Ovary (tissue), 7 donors: ENCODE measurements at regions not wholly inside any gene's neighbourhood (a gene's known extent, or its start where the extent isn't known, plus 50 kb on each side); places are given as distances from the start of the nearest gene placed in this dataset.

Experiments used
- DNase-seq, 5 donors: peaks; one replicate each; pipeline ENCODE4 v3.0.0-alpha.2; 2019 to 2020
- H3K27ac ChIP-seq, 2 donors: fragments of 200-600 bp; one replicate each; pipeline versions ENCODE4 v1.5.1 to v1.8.0; 2019 to 2022
- H3K27me3 ChIP-seq: fragments of 200-600 bp; one replicate; pipeline ENCODE4 v1.8.0; 2022
- H3K36me3 ChIP-seq: fragments of 200-600 bp; sonication (generic); one replicate; pipeline ENCODE4 v1.5.1; 2019
- H3K4me1 ChIP-seq: one replicate; pipeline ENCODE4 v1.8.1; 2013; ENCODE audit warnings: mild to moderate bottlenecking, moderate library complexity; ENCODE audit not compliant: insufficient read depth
- H3K4me3 ChIP-seq: fragments of 200-600 bp; sonication (generic); one replicate; pipeline ENCODE4 v1.5.1; 2017
- H3K9me3 ChIP-seq, 2 donors: fragments of 200-600 bp in 1 of 2; sonication (generic) in 1 of 2; one replicate each; pipeline versions ENCODE4 v1.5.1 to v1.8.1; 2013 to 2019; ENCODE audit warnings: mild to moderate bottlenecking in 1 of 2, moderate library complexity in 1 of 2
- EP300 ChIP-seq: sonication (generic); formaldehyde crosslinking; IDR thresholded peaks from one replicate; pipeline ENCODE4 v1.6.1; 2017; ENCODE audit warnings: antibody characterized with exemption
- POLR2A ChIP-seq: fragments of 450-650 bp; IDR thresholded peaks from one replicate; pipeline ENCODE4 v1.6.1; 2017; ENCODE audit warnings: antibody characterized with exemption, mild to moderate bottlenecking, moderate library complexity
- WGBS, 3 donors: extraction: QIAGEN DNeasy Blood & Tissue Kit in 1 of 3; methylation state at CpG; one replicate each; pipeline versions ENCODE4 v1.1.5 to v1.1.7; 2013 to 2017; 5-methylcytosine and 5-hydroxymethylcytosine counted together
- intact Hi-C, 4 donors: fragments of 100-400 bp; cut with DNase I; formaldehyde crosslinking; loops; one replicate each; pipeline versions ENCODE4 v1.11.0 to v1.15.1; 2022 to 2023
- TF ChIP-seq, protein P1 (sequence below), 3 donors: fragments of 450-650 bp in 2 of 3; fragments of 200-600 bp in 1 of 3; IDR thresholded peaks; one replicate each; pipeline versions ENCODE4 v1.5.1 to v1.8.0; 2016 to 2022; ENCODE audit warnings: antibody characterized with exemption in 3 of 3, mild to moderate bottlenecking in 1 of 3
- donor health status: DM: no; HTN: no; CAD: no; lungs with moderate emphysema.
- donor health status: DM: no; HTN: no; CAD: no.
- donor health status: Bipolar disorder and iron deficiency.
- donor health status: DM: no; HTN: no; CAD: no.
- donor health status: DM: yes; HTN: yes; CAD: no.

GRCh38 chr10:21150166-21150565 lies 253.1 kb upstream of the NEBL start:
- H3K4me1 ChIP-seq, result no peaks in the 10 kb centered on the region
- no peak for DNase-seq
- intact Hi-C loops, result no loop called here
- H3K36me3 ChIP-seq, result no peaks in the 10 kb centered on the region
- H3K27ac ChIP-seq, result no peak overlapping the region
- 61 to 73% (median 64%) methylated on average over 5 of the region's 5 CpGs for WGBS, 3 donors
- no peaks in the 10 kb centered on the region for H3K27me3 ChIP-seq
- no peak overlapping the region for H3K4me3 ChIP-seq
- no peak for TF ChIP-seq POLR2A
- TF ChIP-seq, protein P1, sequence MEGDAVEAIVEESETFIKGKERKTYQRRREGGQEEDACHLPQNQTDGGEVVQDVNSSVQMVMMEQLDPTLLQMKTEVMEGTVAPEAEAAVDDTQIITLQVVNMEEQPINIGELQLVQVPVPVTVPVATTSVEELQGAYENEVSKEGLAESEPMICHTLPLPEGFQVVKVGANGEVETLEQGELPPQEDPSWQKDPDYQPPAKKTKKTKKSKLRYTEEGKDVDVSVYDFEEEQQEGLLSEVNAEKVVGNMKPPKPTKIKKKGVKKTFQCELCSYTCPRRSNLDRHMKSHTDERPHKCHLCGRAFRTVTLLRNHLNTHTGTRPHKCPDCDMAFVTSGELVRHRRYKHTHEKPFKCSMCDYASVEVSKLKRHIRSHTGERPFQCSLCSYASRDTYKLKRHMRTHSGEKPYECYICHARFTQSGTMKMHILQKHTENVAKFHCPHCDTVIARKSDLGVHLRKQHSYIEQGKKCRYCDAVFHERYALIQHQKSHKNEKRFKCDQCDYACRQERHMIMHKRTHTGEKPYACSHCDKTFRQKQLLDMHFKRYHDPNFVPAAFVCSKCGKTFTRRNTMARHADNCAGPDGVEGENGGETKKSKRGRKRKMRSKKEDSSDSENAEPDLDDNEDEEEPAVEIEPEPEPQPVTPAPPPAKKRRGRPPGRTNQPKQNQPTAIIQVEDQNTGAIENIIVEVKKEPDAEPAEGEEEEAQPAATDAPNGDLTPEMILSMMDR (IDR thresholded peaks at IDR 0.05), result no peak
- TF ChIP-seq EP300, result no peak
- H3K9me3 ChIP-seq, result no peaks in the 10 kb centered on the region

GRCh38 chr10:21146436-21146789 lies 249.3 kb upstream of the NEBL start:
- intact Hi-C loops, result no loop called here
- no peak for DNase-seq
- WGBS, 3 donors, result 80 to 89% (median 82%) methylated on average over 1 of the region's 1 CpG
- H3K36me3 ChIP-seq, result no peaks in the 10 kb centered on the region
- H3K27ac ChIP-seq, result no peak overlapping the region
- TF ChIP-seq EP300 (no peak), POLR2A (no peak)
- TF ChIP-seq, protein P1 (IDR thresholded peaks at IDR 0.05), result no peak
- no peaks in the 10 kb centered on the region for H3K27me3 ChIP-seq
- H3K9me3 ChIP-seq, result no peaks in the 10 kb centered on the region
- H3K4me1 ChIP-seq, result no peaks in the 10 kb centered on the region
- no peak overlapping the region for H3K4me3 ChIP-seq

DNA sequence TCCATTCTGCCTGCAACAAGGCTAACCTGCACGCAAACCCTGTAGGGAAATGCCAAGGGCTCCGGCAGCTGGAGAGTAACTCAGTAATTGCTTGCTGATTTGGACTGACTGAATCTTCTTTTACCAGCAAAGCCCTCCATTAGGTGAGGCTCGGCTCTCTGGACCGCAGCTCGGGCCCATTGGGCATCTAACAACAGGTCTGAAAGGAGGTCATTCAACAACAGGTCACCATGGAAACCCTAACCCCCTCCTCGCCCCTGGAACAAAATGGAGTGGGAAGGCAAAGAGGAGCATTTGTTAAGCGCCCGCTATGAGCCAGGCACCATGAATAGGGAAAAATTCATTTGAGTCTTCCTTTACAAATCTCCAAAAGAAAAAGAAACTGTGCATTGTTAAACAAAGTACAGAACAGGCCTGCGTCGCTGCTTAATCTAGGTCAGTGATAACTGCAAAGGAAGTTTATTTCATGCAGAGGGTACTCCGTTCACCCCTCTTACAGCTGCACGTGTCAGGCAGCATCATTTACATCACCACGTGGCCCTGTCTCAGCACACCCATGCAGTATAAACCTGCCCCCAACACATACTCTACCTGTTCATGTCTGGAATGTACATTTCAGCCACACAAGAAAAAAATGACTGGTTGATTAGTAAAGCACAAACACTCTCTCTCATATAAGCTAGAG lies 248.8 kb upstream of the NEBL start:
- Histone ChIP-seq H3K4me1 (no peaks in the 10 kb centered on the region), H3K27ac (no peak overlapping the region), H3K27me3 (no peaks in the 10 kb centered on the region), H3K9me3 (no peaks in the 10 kb centered on the region), H3K4me3 (no peak overlapping the region), H3K36me3 (no peaks in the 10 kb centered on the region)
- WGBS, 3 donors, result 75 to 82% (median 80%) methylated on average over 13 of the region's 13 CpGs
- no peak for DNase-seq
- TF ChIP-seq, protein P1 (IDR thresholded peaks at IDR 0.05), result no peak
- TF ChIP-seq POLR2A (no peak), EP300 (no peak)
- intact Hi-C loops, result no loop called here

- WGBS, 3 donors, result 92 to 96% (median 95%) methylated on average over 3 of the region's 3 CpGs
- Histone ChIP-seq H3K9me3 (no peaks in the 10 kb centered on the region), H3K27ac (no peak overlapping the region), H3K36me3 (no peaks in the 10 kb centered on the region), H3K27me3 (no peaks in the 10 kb centered on the region), H3K4me3 (no peak overlapping the region), H3K4me1 (no peaks in the 10 kb centered on the region)
- intact Hi-C loops, result no loop called here
- TF ChIP-seq EP300 (no peak), POLR2A (no peak)
- TF ChIP-seq, protein P1 (IDR thresholded peaks at IDR 0.05), result no peak
- no peak for DNase-seq
These were observed 246.9 kb upstream of the NEBL start for GRCh38 chr10:21144047-21144446.
